ENCODE measurements at regions not wholly inside any gene's neighbourhood (a gene's known extent, or its start where the extent isn't known, plus 50 kb on each side); places are given as distances from the start of the nearest gene placed in this dataset.

DNA sequence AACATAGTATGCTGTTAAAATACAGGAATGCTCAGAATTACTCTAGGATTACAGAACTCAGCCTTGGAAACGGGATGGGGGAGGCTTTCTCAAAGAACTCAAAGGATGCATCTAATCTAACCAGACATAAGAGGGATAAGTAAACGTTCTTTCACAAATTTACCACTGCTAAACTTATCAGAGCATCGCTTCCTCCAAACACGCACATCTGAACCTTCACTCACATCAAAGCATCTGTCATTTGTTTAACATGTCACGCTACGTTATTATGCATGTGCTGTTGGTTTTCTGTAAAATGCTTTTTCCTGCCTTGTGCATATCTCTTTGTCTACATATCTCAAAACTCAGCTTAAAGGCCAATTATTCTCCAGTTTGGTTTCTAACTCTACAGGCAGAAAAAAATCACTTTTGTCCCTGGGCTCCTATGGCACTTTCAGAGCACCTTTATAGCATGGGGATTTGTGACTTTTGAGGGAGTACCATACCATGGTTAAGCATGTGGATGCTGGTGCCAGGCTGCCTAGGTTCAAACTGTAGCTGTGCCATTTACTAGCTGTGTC is 106.7 kb upstream of the FSHR start:
- Mint-ChIP-seq H3K27me3 (no peaks in the 10 kb centered on the region), H3K36me3 (ENCODE audit: low read depth) (no peaks in the 10 kb centered on the region), H3K27ac (no peak overlapping the region), H3K4me3 (no peak overlapping the region), H3K9me3 (no peaks in the 10 kb centered on the region), H3K4me1 (ENCODE audit: low read depth) (no peaks in the 10 kb centered on the region)
- DNase-seq (no peak), ATAC-seq (no peak)
- intact Hi-C loops (cut with micrococcal nuclease), result no loop called here
- ChIA-PET POLR2A (no interaction called here), CTCF (no interaction called here)
- TF ChIP-seq, protein P1, sequence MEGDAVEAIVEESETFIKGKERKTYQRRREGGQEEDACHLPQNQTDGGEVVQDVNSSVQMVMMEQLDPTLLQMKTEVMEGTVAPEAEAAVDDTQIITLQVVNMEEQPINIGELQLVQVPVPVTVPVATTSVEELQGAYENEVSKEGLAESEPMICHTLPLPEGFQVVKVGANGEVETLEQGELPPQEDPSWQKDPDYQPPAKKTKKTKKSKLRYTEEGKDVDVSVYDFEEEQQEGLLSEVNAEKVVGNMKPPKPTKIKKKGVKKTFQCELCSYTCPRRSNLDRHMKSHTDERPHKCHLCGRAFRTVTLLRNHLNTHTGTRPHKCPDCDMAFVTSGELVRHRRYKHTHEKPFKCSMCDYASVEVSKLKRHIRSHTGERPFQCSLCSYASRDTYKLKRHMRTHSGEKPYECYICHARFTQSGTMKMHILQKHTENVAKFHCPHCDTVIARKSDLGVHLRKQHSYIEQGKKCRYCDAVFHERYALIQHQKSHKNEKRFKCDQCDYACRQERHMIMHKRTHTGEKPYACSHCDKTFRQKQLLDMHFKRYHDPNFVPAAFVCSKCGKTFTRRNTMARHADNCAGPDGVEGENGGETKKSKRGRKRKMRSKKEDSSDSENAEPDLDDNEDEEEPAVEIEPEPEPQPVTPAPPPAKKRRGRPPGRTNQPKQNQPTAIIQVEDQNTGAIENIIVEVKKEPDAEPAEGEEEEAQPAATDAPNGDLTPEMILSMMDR (IDR thresholded peaks at IDR 0.05), result no peak

DNA sequence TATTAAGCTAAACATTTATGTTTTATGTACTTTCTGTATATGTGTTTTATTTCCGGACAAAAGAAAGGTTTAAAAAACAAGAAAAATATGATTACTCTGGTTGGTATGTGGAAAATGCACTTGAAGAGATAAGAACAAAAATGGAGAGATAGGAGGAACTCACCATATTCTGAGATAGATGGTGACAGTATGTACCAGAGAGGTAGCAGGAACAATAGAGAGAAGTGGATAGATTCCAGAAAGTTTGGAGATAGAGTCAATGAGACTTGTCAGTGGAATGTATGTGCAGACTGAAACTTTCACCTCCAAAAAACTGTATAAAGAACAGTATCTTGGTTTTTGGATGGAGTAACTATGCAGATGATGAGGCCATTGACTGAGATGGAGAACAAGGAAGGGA is 105.6 kb upstream of the FSHR start:
- TF ChIP-seq, protein P1 (IDR thresholded peaks at IDR 0.05), result no peak
- Mint-ChIP-seq H3K9me3 (no peaks in the 10 kb centered on the region), H3K27ac (no peak overlapping the region), H3K36me3 (ENCODE audit: low read depth) (no peaks in the 10 kb centered on the region), H3K27me3 (no peaks in the 10 kb centered on the region), H3K4me3 (no peak overlapping the region), H3K4me1 (ENCODE audit: low read depth) (no peaks in the 10 kb centered on the region)
- CTCF ChIA-PET, result no interaction called here
- intact Hi-C loops (cut with micrococcal nuclease), result no loop called here
- no peak for DNase-seq
- POLR2A ChIA-PET, result no interaction called here
- ATAC-seq, result no peak

DNA sequence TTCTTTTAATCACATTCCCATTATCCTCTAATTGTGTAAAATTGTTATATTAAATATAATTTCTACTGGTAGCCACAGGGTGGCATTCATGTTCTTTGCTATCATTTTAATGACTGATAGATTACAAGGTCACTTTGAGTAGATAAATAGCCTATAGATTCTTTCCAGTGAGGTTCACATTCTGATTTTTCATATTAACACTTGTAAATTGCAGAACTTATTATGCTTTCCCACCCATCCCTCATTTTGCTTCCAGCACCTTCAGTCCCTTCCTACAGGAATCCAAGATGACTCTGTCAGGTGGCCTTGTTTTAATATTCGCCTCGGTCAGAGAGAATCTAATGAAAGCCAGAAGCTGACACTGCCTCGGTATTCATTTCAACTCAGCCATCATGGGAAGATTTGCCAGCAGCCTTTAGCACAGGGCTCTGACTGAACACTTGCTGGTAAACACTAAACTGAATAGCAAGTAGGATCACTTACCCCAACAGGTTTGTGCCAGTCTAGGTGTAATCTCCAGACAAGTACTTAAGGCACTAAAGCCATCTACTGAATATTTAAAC is 101.2 kb upstream of the FSHR start:
- Mint-ChIP-seq H3K4me3 (no peak overlapping the region), H3K4me1 (ENCODE audit: low read depth) (no peaks in the 10 kb centered on the region), H3K27me3 (no peaks in the 10 kb centered on the region), H3K9me3 (no peaks in the 10 kb centered on the region), H3K27ac (no peak overlapping the region), H3K36me3 (ENCODE audit: low read depth) (no peaks in the 10 kb centered on the region)
- ChIA-PET POLR2A (no interaction called here), CTCF (no interaction called here)
- TF ChIP-seq, protein P1 (IDR thresholded peaks at IDR 0.05), result no peak
- DNase-seq, result no peak
- intact Hi-C loops (cut with micrococcal nuclease), result no loop called here
- ATAC-seq, result no peak

DNA sequence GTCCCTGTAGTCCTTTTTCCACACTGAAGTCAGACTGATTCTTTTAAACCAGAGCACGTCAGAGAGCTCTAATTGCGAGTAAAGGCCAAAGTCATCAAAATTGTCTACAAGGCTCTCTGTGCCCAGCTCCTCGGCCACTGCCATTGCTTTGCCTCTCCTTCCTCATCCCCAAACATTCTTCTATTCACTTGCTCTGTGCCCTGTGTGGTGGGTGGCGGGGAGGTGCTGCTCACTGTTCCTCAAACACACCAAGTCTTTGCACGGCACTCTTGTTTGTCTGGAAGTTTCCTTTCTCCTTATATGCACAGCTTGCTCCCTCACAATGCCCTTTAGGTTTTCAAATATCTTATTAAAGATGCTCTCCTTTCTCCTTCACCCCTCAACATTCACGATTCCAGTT is 100.1 kb upstream of the FSHR start:
- ChIA-PET CTCF (no interaction called here), POLR2A (no interaction called here)
- Mint-ChIP-seq H3K27me3 (no peaks in the 10 kb centered on the region), H3K4me1 (ENCODE audit: low read depth) (no peaks in the 10 kb centered on the region), H3K36me3 (ENCODE audit: low read depth) (no peaks in the 10 kb centered on the region), H3K9me3 (no peaks in the 10 kb centered on the region), H3K27ac (no peak overlapping the region), H3K4me3 (no peak overlapping the region)
- no peak for DNase-seq
- intact Hi-C loops (cut with micrococcal nuclease), result no loop called here
- no peak for ATAC-seq
- TF ChIP-seq, protein P1 (IDR thresholded peaks at IDR 0.05), result no peak

DNA sequence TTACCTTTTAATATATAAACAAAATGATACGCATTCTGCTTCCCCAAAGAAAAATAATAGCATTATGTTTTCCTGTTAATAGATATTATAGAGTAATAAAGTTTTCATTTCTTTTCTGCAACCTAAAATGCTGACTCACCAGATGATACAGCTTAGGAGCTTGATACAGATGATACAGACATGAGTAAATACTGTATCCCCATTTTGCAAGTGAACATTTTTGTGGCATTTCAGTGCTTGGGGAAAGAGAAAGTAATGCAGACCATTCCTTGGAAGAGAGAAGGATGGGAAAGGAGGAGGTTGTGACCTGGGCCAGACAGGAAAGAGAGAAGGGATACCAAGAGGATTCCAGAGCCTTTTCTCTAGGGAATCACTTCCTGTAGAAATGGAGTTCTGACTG is 97.5 kb upstream of the FSHR start:
- no peaks in the 10 kb centered on the region for H3K27me3 Mint-ChIP-seq
- H3K4me1 Mint-ChIP-seq (ENCODE audit: low read depth), result no peaks in the 10 kb centered on the region
- no peak for DNase-seq
- ATAC-seq, result no peak
- TF ChIP-seq, protein P1 (IDR thresholded peaks at IDR 0.05), result no peak
- no peak overlapping the region for H3K4me3 Mint-ChIP-seq
- H3K9me3 Mint-ChIP-seq, result peaks cover 3% of the 10 kb centered on the region
- CTCF ChIA-PET, result no interaction called here
- no peaks in the 10 kb centered on the region for H3K36me3 Mint-ChIP-seq (ENCODE audit: low read depth)
- POLR2A ChIA-PET, result no interaction called here
- H3K27ac Mint-ChIP-seq, result no peak overlapping the region
- intact Hi-C loops (cut with micrococcal nuclease), result no loop called here

Data from activated CD8-positive, alpha-beta T cell treated with anti-CD3 and anti-CD28 coated beads for 36 hours (primary cell).